ENCODE measurements at regions not wholly inside any gene's neighbourhood (a gene's known extent, or its start where the extent isn't known, plus 50 kb on each side); places are given as distances from the start of the nearest gene placed in this dataset.

DNA sequence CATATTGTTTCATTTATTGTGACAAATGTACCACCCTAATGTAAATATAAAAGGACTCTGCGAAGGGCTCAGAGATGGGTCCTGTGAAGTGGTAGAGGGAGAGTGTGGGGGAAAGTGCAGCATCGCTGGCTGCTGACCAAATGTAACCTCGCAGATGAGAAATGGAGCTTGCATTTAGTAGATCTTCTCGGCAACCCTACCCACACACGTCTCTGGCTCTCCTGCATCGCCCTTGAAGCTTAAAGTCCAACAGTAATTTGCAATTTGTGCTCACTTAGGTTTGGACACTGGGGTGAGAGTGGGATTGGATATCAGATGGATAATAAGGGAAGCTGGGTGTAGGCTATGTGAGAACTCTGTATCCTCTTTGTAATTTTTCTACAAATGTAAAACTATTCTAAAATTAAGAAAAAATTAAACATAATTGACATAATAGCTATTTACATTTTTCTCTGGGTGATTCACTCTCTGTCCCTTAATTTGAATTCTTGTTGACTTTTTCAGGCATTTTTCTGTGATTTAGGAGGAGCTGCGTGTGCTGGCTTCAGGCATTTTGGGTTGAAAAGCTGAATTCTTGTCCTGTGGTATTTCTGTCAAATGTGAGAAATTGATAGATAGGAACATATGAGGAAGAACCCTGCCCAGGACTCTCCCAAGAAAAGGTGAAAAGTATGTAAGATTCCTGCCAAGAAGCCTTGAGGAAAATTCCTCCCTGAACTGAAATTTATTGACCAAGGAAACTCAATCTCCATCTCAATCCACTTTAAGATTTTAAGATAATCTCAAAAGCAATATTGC, 524.7 kb upstream of the MCTP2 start:
- no peak for DNase-seq

DNA sequence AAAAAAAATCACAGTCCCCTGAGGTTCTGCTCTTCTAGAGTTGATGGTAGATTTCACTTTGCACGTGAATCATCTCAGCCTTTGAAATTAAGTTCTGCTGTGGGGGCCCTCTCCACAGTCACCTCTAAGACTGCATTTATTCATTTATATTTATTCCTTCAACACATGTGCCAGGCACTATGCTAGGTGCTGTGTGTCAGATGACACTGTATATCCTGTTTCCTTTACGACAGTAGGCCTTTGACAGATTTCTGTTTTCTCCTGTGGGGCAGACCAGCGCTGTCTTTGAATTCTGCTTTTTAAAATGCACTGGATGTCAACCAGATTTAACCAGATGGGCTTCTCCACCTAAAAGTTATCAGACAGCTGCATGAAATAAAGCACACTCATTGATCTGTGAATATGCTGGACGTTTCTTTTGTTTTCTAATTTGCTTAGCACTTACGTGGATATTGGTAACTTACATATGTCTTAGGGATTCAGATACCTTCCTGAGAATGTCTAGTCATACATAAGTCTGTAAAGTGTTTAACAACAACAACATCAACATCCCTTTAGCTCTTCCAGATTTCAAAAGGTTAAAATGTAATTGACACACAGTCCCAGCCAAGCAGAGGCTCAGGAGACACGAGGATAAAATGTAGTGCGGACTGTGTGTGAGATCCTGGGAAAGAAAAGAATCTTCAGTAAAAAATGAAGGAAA, 525.5 kb upstream of the MCTP2 start:
- no peak for DNase-seq

DNA sequence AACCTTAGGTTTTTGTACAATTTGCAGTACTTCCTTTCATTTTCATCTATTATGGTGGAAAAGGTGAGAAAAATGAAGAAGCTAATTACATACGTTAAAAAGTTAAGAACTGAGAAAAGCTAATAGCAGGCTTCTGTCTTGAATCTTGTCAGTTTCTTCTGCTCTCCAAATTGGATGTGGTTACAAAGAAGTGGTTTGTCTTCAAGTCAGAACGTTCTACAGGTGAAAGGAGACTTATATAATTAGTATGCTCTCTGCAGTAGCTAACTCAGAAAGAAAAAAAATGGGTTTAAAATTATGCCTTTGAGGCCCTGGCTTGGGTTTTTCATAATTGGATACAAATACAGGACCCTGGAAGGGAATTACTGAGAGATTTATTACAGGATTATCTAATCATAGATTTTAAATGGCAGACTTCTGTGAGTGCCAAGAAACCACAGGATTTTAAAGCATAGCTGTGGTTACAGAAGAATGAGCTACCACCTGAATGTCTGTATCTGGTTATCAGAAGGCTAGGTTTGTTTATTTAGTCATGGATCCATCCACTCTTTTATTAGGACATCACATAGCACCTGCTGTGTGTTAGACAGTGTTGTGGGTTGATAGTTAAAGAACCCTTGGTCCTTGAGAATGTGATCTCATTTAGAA, 528.1 kb upstream of the MCTP2 start:
- no peak for DNase-seq

DNA sequence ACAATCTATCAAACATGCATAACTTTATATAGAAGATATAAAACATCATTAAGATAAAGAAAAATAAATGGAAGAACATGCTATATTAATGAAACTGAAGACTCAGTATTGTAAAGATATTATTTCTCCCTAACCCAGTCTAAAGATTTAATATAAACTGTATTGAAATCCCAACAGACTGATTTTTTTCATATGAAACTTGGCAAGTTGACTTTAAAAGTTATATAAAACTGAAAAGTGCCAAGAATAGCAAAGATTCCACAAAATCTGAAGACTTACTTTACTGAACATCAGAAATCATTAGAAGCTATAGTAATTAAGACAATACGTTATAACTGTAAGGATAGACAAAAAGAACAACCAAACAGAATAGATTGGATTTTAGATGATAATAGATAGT, 531.3 kb upstream of the MCTP2 start:
- DNase-seq = no peak

DNA sequence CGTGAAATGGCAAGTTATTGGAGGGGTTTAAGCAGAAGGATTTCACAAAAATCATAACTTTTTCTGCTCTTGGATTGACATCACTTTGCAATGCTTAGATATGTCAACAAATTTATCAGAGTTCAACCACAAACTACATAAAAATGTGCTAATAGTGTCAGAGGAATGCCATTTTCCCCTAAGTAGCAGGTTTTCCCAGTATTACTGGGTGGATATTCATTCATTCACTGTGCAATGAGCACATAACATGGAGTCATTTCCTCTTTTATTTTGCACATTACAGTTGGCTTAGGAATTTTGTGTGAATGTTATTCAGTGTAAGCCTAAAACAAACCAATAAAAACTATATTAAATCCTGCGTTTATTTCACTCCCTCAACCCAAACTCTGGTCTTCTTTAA, 537.3 kb upstream of the MCTP2 start:
- no peak for DNase-seq

DNA sequence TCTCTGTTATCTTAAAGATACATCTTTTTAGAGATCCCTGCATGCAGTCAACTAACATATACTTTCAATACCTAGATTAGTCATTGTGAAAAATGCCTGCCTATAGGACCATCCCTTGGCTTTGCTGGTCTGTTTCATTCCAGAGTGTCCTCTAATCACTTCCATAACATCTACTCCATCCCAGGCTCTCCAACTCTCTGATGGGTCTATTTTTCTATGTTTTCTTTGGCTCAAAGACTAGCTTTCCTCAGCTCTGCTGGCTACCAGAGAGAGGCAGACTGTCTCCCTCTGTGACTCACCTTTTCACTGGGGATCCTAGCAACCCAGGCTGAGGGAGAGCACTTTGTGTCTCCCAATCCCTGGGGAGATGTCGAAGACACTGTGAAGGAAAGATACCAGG, 547.7 kb upstream of the MCTP2 start:
- DNase-seq = no peak

DNA sequence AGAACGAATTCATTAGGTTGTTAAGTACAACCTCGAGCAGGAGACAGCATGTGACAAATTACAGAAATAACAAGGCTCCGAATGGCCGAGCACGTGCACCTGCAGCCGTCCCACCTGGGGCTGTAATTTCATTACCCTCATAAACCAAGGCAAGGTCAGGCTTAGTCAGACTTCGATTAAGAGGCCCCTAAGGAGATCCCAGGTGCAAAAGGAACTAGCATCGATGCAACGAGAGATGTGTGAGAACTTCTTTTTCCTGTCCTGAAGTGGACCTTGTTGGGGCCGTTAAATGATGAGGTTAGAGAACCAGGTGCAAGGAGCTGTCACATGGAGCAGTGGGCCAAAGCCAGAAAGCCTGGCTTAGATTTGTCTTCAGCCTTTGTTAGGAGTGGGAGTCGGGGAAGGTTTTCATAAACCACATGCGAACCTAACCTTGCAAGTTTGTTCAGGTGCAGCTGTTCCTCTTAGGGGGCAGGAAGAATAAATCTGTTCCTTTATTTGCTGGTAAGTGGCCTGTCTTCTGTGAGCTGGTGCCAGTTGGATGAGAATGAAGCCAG, 559.9 kb upstream of the MCTP2 start:
- DNase-seq = no peak

DNA sequence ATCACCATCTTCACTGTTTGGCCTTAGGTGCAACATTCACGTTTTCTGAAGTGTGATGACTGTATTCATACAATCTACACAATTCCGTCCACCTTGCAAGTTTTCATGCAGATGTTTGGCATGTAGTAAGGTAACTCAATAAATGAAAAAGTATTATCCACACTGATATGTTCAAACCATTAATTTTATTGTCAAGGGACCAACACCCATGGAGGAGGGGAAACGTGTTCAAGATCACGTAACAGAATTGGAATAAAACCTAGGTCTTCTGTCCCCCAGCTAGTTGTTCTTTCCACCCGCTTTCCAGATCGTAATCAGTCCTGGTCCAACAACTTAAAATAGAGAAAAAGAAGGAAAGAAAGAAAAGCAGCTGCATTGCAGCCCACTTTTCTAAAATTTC, 560.4 kb upstream of the MCTP2 start:
- no peak for DNase-seq

DNA sequence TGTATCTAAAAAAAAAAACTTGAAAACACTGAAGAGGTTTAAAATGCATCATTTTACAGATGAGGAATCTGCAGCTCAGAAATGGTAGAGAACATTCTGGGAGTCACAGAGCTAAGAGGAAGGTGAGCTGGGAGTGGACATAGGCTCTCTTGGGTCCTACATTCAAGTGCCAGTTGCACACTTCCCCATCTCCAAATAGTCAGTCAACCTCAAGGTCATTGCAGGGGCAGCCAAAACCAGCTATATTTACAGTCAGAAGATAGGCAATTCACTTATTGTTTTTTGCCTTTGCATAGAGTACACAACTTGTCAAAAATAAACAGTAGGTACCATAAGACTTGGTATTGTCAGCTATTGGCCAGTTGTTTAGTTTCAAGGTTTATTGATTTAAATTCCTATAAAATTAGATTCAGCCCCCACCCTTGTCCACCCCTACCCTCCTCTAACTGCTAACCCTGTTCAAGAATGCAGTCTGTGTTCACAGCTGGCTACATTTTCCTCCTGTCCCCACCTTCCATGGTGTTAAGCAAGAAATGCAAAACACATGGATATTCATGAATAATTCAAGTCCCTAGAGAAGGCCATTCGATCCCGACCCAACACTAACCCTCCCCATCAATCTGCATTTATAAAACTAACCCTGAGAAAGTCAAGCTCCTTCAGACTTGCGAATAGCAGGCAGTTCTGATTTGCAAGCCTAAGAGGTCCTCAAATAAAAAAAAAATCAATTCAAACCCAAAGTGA, 567.0 kb upstream of the MCTP2 start:
- DNase-seq = no peak

DNA sequence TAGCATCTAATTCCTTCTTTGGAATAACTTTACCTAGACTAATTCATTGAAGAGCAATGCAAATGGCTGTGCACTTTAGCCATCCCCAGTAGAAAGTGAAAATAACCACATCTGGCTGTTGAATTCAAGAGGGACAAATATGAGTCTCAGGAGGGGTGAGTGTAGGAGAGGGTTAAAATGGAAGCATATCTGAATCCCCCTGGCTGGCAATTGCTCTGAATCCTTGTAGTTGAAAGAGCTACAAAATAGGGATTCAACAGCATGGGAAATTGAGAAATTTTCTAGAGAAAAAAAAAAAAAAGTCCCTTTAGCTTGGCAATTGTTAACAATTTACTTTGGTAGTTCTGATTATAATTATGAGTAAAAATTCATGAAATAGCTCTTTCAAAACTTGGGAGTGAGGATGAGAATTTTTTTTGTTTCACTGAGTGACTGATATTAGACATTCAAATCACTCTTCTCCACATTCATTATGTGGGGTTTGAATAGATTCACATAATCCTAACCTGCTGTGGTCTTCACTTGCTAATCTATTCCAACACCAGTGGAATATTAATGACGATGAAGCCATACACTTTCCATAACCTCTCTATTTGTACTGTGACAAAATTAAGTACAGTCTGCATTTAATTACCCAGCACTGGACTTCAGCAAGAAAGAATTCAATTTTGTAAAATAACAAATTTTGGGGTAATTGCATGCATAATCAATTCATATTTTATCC, 569.0 kb upstream of the MCTP2 start:
- DNase-seq = no peak

DNA sequence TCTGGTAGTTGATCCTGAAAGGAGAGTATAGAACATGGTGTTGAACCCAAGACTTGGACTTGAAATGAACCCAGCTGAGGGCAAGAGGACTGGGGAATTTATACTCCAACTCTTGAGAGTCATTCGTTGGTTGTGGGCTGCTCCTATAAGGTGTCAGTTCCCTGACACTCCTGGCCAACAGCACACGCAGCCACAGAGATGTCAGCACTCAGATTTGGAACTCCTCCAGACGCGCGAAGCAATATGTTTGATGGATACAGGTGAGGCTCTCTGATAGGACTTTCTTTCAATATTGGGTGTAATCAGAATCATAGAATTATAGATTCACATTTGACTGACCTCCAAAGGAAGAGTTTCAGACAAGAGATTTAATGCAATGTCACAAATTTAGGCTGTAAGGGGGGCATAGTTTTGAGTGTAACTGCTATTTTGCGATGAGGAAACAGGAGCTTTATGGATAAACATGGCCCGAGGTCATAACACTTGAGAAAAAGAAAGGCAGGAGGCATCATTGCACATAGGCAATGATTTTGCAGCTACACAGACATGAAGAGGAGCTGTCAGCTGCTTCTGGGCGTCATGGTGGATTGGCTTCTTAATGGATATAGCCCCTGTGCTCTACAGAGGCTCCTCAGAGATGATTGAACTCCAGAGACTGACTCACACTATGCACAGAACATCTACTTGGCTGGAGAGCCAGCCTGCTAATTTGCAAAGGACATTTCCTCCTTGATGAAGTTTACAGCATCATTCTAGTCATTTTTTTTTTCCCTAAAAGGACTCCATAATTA, 569.2 kb upstream of the RGMA start:
- no peak for DNase-seq

DNA sequence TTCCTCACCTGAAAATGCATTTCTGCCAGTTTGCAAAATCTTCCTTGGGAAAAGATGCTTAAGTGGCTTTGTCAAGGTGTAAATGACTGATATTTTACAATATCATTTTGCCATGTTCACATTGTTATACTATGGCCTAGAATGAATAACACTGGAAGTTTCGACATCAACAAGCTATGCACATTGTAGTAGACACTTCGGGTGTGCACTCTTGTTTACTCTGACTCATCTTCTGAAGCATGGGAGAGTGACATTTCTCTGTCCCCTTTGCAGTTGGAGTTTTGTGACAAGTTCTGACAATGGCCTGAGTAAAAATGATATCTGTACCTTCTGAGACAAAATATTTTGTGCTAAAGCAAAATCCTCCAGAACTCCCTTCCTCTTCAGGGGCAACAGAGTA, 567.0 kb upstream of the RGMA start:
- DNase-seq = no peak

DNA sequence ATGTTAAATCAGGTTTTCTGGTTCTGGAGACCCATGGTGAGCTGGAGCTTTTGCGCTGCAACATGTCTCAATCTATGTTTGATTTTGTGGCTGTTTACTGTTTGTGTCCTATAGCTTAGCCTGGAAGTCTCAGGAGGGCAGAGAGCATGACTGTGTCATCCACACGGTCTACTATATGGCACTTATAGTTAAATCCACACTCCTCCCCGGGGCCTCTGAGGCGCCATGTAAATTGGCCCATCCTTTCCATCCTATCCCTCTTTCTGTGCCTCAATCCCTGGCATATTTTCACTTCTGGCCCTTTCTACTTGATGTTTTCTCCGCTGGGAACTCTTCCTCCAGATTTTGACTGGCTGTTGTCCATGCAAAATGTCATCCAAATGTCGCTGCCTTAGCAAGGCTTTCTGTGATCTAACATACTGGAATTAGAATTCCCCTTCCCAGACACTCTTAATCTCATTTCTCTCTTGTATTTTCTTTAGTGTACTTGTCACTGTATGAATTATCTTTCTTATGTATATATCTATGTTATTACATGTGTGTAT, 560.8 kb upstream of the RGMA start:
- DNase-seq = no peak

DNA sequence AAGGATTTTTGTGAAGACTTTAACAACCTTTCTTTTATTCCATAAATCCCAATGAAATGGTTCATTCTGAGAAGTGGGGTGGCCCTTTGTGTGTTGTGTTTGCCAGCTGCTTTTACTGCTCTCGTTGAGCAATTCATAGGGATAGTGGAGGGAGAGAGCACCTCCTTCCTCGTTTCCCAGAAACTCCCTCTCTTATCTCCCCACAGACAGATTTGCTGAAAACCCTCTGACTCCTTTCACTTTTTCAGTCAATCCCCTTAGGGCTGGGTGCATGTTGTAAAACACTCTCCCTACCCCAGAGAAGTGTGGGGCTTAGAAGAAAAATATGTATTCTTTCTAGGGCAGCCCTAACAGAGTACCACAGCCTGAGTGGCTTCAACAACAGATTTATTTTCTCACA, 557.2 kb upstream of the RGMA start:
- DNase-seq = no peak

DNA sequence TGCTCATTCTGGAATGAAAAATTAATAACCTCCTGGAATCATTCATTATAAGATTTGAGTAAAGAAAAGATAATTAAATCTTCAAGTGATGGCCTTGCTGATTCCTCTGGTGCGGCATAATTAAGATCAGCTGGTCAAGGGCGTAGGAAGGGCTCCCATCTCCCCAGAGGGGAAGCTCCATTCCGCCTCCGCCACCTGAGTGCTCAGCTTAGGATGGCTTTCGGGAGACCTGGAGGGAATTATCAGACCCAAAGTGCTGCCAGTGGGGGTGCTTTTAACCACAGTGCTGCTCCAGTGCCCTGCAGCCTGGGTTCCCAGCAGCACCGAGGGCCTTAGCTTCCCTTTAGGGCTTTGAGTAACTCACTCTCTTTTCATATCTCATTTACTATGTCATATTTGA, 556.6 kb upstream of the RGMA start:
- no peak for DNase-seq

DNA sequence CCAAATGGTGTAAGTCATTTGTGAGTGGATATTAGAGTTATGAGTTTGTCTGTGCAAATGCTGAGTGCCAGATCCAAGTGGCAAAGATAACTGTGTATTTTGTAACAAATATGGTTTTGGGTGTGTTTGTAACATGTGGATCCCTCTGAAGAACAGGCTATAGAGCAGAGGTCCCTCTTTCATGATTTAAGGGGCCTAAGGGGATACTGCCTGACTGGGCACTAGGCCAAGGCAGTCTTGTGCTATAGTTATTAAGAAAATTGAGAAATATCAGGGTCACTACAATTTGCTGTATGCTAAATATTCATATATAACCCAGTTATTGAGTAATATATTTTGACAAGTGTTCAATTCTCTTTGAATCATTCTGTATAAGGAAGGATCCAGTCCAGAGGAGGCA, 555.6 kb upstream of the RGMA start:
- no peak for DNase-seq

DNA sequence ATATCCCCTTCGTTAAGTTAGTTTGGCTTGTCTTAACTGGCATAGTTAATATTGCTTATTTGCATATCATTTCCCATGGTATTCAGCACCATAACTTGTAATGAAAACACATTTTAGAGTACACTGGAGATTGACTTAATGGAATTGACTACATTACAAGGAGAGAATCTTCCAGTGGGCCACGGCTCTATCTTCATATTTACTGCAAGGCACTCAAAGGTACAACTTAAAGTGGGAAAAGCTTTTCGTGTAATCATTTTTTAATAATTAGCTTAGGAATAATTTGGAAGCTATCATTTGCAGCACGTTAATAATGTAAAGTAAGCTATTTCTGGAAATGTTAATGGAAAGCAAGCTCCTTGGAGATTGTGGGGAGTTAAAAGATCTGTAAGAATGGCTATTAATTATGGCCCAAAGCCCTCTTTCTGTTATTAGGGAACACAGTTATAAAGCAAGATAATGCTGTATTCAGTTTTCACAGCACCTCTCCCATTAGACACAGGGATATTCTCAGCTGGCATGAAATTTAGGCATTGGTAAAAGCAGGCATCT, 551.5 kb upstream of the RGMA start:
- no peak for DNase-seq

DNA sequence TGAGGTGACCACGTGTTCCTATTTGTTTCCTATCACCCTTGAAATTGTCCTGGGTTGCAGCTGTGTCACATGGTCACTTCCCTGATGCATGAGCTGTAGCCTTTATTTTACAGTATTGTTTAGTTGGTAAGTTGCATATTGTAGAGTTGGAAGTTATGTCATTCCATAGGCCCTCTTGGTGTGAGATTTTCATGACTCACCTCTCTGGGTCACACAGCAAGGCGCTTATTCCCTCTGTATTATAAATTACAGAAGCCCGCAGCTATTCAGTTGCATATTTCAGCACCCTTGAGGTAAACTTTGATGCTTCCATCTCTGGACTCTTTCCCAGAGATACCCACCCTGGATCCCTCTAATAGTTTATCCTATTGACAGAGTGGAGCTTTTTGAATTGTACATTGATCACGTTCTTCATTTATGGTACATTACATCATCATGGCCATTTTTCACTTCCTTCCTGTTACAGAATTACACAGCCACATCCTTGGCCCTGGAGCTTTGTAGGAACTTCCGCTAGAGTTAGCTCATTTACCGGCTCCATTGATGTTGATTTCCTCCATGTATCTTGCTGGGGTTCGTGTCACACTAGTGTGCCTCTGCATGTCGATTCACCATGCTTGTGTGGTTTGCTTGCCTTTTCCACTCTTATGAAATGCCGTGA, 543.1 kb upstream of the RGMA start:
- no peak for DNase-seq

DNA sequence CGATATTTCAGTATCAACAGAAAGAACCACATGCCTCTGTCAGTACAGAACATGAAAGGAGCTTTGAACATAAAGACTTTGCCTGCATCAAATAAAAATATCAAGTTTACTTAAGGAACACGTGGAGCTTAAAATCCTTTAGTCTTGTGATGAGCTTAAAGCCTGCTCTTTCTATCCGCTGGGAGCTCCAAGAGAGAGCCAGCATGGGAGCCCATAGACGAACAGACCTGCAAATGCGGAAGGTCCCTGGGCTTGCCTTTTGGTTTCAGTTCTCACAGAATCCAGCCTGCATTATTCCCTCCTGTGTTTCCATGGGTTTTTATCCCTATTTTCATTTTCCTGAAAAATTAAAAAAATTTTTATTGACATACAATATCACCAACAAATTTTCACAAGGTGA, 530.6 kb upstream of the RGMA start:
- DNase-seq = no peak

DNA sequence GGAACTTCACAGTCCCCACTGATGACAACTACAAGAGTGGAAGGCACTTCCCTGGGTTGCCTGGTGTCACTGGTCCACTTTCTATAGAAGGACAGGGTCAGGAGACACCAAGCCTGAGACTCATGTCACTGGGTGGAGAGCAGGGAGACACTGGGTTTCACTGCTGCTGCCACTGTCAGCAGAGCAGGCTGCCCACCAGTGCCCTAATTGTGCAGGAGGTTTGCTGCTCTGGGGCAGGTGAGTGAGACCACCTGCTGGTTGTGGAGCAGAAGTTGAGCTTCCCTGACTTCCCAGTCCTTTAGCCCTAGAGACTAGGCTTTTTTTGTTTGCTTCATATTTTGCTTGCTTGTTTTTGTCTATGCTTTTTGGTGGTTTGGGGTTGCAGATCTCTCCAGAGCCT, 528.4 kb upstream of the RGMA start:
- no peak for DNase-seq
